GM23338 (cell line): ENCODE measurements at regions not wholly inside any gene's neighbourhood (a gene's known extent, or its start where the extent isn't known, plus 50 kb on each side); places are given as distances from the start of the nearest gene placed in this dataset.

Experiments used
- ATAC-seq: fragments of 200-7000 bp; cut with Tn5 transposase; 3 replicates; pipeline ENCODE4 v1.9.1; 2020
- DNase-seq: peaks from one replicate; pipeline ENCODE4 v3.0.0-alpha.2; 2015; ENCODE audit warnings: low spot score
- H2AFZ ChIP-seq: fragments of 200-600 bp; sonication (generic); 2 replicates; pipeline ENCODE4 v1.8.0; 2016; ENCODE audit warnings: antibody characterized with exemption, mild to moderate bottlenecking, moderate library complexity
- H3F3A ChIP-seq: fragments of 200-600 bp; sonication (generic); replicated peaks from 2 replicates; pipeline ENCODE4 v1.8.0; 2017; ENCODE audit warnings: antibody characterized with exemption, mixed run types, low read depth
- H3K27ac ChIP-seq: fragments of 200-600 bp; sonication (generic); 2 replicates; pipeline ENCODE4 v1.6.1; 2016; ENCODE audit warnings: low read depth
- H3K27me3 ChIP-seq: fragments of 200-600 bp; sonication (generic); 2 replicates; pipeline ENCODE4 v1.8.0; 2016; ENCODE audit warnings: mild to moderate bottlenecking, mixed run types, moderate library complexity; ENCODE audit not compliant: insufficient read depth
- H3K36me3 ChIP-seq: fragments of 200-600 bp; sonication (generic); 2 replicates; pipeline ENCODE4 v1.8.0; 2016; ENCODE audit warnings: mild to moderate bottlenecking; ENCODE audit not compliant: insufficient read depth
- H3K4me1 ChIP-seq: fragments of 200-600 bp; sonication (generic); 2 replicates; pipeline ENCODE4 v1.8.0; 2016; ENCODE audit warnings: mild to moderate bottlenecking, moderate library complexity; ENCODE audit not compliant: insufficient read depth
- H3K4me2 ChIP-seq: fragments of 200-600 bp; sonication (generic); 2 replicates; pipeline ENCODE4 v1.7.1; 2017; ENCODE audit warnings: mixed run types
- H3K4me3 ChIP-seq: fragments of 200-600 bp; sonication (generic); 2 replicates; pipeline ENCODE4 v1.6.1; 2016; ENCODE audit warnings: mixed run types
- H3K79me2 ChIP-seq: fragments of 200-600 bp; sonication (generic); replicated peaks from 2 replicates; pipeline ENCODE4 v1.8.0; 2017; ENCODE audit warnings: mild to moderate bottlenecking; ENCODE audit not compliant: insufficient read depth
- H3K9me2 ChIP-seq: fragments of 200-600 bp; sonication (generic); 2 replicates; pipeline ENCODE4 v1.8.0; 2017; ENCODE audit not compliant: insufficient read depth
- H4K20me1 ChIP-seq: fragments of 200-600 bp; sonication (generic); replicated peaks from 2 replicates; pipeline ENCODE4 v1.8.0; 2017; ENCODE audit warnings: mild to moderate bottlenecking; ENCODE audit not compliant: insufficient read depth
- H3K27ac Mint-ChIP-seq: 2 replicates; pipeline ENCODE4 v1.8.0; 2020; ENCODE audit warnings: inconsistent platforms, mild to moderate bottlenecking, moderate library complexity, mixed read lengths
- H3K27me3 Mint-ChIP-seq: 3 replicates; pipeline ENCODE4 v1.8.0; 2022; ENCODE audit warnings: low read depth, mild to moderate bottlenecking, moderate library complexity, mixed read lengths, inconsistent platforms; ENCODE audit not compliant: insufficient read depth, poor library complexity
- H3K36me3 Mint-ChIP-seq: 3 replicates; pipeline ENCODE4 v1.8.0; 2021; ENCODE audit warnings: low read depth, mild to moderate bottlenecking, inconsistent platforms, moderate library complexity, mixed read lengths
- H3K4me1 Mint-ChIP-seq: 3 replicates; pipeline ENCODE4 v1.8.0; 2020; ENCODE audit warnings: mild to moderate bottlenecking, inconsistent platforms, mixed read lengths
- H3K4me3 Mint-ChIP-seq: 3 replicates; pipeline ENCODE4 v1.8.0; 2021; ENCODE audit warnings: moderate library complexity, mild to moderate bottlenecking, inconsistent platforms, mixed read lengths
- H3K9me3 Mint-ChIP-seq: 3 replicates; pipeline ENCODE4 v1.8.0; 2020; ENCODE audit warnings: moderate library complexity, mild to moderate bottlenecking, inconsistent platforms, mixed read lengths
- CREB1 ChIP-seq: fragments of 250-450 bp; sonication (Bioruptor Pico); IDR thresholded peaks from 2 replicates; pipeline ENCODE4 v1.5.0; 2020; ENCODE audit warnings: low read depth, mild to moderate bottlenecking, moderate library complexity
- EZH2 ChIP-seq: fragments of 200-600 bp; sonication (generic); IDR thresholded peaks from one replicate; pipeline ENCODE4 v1.8.0; 2017; ENCODE audit warnings: antibody characterized with exemption, mild to moderate bottlenecking, low read depth; ENCODE audit not compliant: unreplicated experiment
- EZH2phosphoT487 ChIP-seq: fragments of 200-600 bp; sonication (generic); IDR thresholded peaks from one replicate; pipeline ENCODE4 v1.8.1; 2018; ENCODE audit warnings: antibody characterized with exemption; ENCODE audit not compliant: unreplicated experiment
- JUNB ChIP-seq: IDR thresholded peaks from one replicate; pipeline ENCODE4 v1.6.1; 2016; ENCODE audit warnings: antibody characterized with exemption; ENCODE audit not compliant: unreplicated experiment
- NANOG ChIP-seq: IDR thresholded peaks from 2 replicates; pipeline ENCODE4 v1.6.1; 2016; ENCODE audit warnings: antibody characterized with exemption, borderline replicate concordance
- POLR2AphosphoS5 ChIP-seq: IDR thresholded peaks from 2 replicates; pipeline ENCODE4 v1.6.1; 2016; ENCODE audit warnings: antibody characterized with exemption, low read depth
- REST ChIP-seq: IDR thresholded peaks from one replicate; pipeline ENCODE4 v1.6.1; 2018; ENCODE audit warnings: antibody characterized with exemption; ENCODE audit not compliant: unreplicated experiment
- ZNF114 ChIP-seq: fragments of 250-450 bp; sonication (Bioruptor Pico); IDR thresholded peaks from 2 replicates; pipeline ENCODE4 v1.5.0; 2020; ENCODE audit warnings: mild to moderate bottlenecking, moderate library complexity
- TF ChIP-seq, protein P1 (sequence below), 2 experiments: fragments of 200-600 bp in 1 of 2; sonication (generic) in 1 of 2; conservative IDR thresholded peaks; 2 replicates each; pipeline versions ENCODE4 v1.5.1 to v1.6.1; 2016 to 2017; ENCODE audit warnings: antibody characterized with exemption in 2 of 2, low read depth in 2 of 2, mild to moderate bottlenecking in 2 of 2, moderate library complexity in 1 of 2
- TF ChIP-seq, protein P2 (sequence below): IDR thresholded peaks from 2 replicates; pipeline ENCODE4 v1.6.1; 2016; ENCODE audit warnings: antibody characterized with exemption

GRCh38 chr7:118054529-118054928 lies 129.4 kb upstream of the LSM8 start:
- Histone ChIP-seq H3K27me3 (no peaks in the 10 kb centered on the region), H2AFZ (no peak overlapping the region), H3K4me3 (no peak overlapping the region), H4K20me1 (no peaks in the 10 kb centered on the region), H3K4me1 (no peaks in the 10 kb centered on the region; the same call in 1 of the 2 replicates), H3K4me2 (no peak overlapping the region), H3K79me2 (no peaks in the 10 kb centered on the region), H3F3A (no peaks in the 10 kb centered on the region), H3K27ac (no peak overlapping the region), H3K36me3 (no peaks in the 10 kb centered on the region), H3K9me2 (no peaks in the 10 kb centered on the region)
- Mint-ChIP-seq H3K27ac (no peak overlapping the region), H3K36me3 (no peaks in the 10 kb centered on the region), H3K4me1 (peaks cover 4% of the 10 kb centered on the region; the same call in 2 of the 3 replicates), H3K27me3 (no peaks in the 10 kb centered on the region), H3K9me3 (no peaks in the 10 kb centered on the region), H3K4me3 (no peak overlapping the region)
- DNase-seq (no peak), ATAC-seq (no peak)
- no peak for TF ChIP-seq REST
- TF ChIP-seq CREB1: no peak
- no peak for TF ChIP-seq EZH2
- TF ChIP-seq JUNB: no peak
- no peak for TF ChIP-seq ZNF114 (CRISPR knock-in tag)
- TF ChIP-seq, protein P1, sequence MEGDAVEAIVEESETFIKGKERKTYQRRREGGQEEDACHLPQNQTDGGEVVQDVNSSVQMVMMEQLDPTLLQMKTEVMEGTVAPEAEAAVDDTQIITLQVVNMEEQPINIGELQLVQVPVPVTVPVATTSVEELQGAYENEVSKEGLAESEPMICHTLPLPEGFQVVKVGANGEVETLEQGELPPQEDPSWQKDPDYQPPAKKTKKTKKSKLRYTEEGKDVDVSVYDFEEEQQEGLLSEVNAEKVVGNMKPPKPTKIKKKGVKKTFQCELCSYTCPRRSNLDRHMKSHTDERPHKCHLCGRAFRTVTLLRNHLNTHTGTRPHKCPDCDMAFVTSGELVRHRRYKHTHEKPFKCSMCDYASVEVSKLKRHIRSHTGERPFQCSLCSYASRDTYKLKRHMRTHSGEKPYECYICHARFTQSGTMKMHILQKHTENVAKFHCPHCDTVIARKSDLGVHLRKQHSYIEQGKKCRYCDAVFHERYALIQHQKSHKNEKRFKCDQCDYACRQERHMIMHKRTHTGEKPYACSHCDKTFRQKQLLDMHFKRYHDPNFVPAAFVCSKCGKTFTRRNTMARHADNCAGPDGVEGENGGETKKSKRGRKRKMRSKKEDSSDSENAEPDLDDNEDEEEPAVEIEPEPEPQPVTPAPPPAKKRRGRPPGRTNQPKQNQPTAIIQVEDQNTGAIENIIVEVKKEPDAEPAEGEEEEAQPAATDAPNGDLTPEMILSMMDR (conservative IDR thresholded peaks at IDR 0.05; ENCODE audit: low read depth in 2 of 2): no peak
- TF ChIP-seq EZH2phosphoT487: no peak
- TF ChIP-seq, protein P2, sequence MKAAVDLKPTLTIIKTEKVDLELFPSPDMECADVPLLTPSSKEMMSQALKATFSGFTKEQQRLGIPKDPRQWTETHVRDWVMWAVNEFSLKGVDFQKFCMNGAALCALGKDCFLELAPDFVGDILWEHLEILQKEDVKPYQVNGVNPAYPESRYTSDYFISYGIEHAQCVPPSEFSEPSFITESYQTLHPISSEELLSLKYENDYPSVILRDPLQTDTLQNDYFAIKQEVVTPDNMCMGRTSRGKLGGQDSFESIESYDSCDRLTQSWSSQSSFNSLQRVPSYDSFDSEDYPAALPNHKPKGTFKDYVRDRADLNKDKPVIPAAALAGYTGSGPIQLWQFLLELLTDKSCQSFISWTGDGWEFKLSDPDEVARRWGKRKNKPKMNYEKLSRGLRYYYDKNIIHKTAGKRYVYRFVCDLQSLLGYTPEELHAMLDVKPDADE: no peak
- no peak for TF ChIP-seq NANOG

DNA sequence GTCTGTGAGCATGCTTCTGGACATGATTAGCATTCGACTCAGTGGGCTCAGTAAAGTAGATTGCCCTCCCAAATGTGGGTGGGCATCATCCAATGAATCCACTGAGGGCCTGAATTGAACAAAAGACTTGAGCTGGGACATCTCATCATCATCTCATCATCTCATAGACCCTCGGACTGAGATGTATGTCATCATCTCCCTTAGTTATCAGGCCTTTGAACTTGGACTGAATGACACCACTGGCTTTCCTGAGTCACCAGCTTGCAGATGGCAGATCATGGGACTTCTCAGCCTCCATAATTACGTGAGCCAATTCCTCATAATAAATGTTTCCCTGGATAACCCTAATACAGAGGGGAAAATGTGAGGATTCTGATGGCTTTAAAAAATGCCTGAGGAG lies 128.3 kb upstream of the LSM8 start:
- Mint-ChIP-seq H3K9me3 (no peaks in the 10 kb centered on the region), H3K27me3 (no peaks in the 10 kb centered on the region), H3K4me1 (peaks cover 4% of the 10 kb centered on the region; the same call in 2 of the 3 replicates), H3K27ac (no peak overlapping the region), H3K36me3 (no peaks in the 10 kb centered on the region), H3K4me3 (no peak overlapping the region)
- Histone ChIP-seq H3K4me2 (no peak overlapping the region), H3K27me3 (no peaks in the 10 kb centered on the region), H3K36me3 (no peaks in the 10 kb centered on the region), H3K4me1 (no peaks in the 10 kb centered on the region; the same call in 1 of the 2 replicates), H3K4me3 (no peak overlapping the region), H3K79me2 (no peaks in the 10 kb centered on the region), H2AFZ (no peak overlapping the region), H3K9me2 (no peaks in the 10 kb centered on the region), H3F3A (no peaks in the 10 kb centered on the region), H4K20me1 (no peaks in the 10 kb centered on the region), H3K27ac (no peak overlapping the region)
- ATAC-seq (no peak), DNase-seq (no peak)
- TF ChIP-seq REST (no peak), POLR2AphosphoS5 (no peak), NANOG (no peak)
- TF ChIP-seq, protein P1 (conservative IDR thresholded peaks at IDR 0.05; ENCODE audit: low read depth in 2 of 2): no peak
